ENCODE measurements at regions not wholly inside any gene's neighbourhood (a gene's known extent, or its start where the extent isn't known, plus 50 kb on each side); places are given as distances from the start of the nearest gene placed in this dataset.

DNA sequence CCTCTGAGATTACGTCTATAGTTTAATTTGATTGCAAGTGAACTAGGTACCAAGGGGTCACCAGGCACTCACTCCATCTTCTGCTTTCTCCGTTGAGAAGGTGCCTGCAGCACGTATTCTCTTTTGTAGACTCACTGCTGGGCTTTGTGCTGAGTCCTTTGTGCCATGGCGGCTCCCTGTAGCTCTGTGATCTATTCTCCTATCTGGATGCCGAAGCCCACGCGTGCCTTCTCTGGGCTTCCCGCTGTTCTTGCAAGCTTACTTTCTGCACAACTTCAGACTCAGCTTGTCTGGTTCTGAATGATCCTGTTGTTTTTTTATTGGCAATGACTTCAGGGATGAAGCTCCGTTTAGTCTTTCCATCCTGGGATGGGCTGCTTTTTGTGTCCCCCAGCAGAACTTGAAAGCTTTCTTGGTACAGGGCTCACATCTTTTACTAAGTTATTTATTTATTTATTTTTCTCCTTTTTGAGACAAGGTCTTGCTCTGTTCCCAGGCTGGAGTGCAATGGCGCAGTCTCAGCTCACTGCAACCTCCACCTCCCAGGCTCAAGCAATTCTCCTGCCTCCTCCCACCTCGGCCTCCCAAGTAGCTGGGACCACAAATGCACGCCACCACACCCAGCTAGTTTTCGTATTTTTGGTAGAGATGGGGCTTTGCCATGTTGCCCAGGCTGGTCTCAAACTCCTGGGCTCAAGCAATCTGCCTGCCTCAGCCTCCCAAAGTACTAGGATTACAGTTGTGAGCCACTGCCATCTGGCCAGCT is 100.9 kb upstream of the NKX1-1 start:
- DNase-seq = no peak

DNA sequence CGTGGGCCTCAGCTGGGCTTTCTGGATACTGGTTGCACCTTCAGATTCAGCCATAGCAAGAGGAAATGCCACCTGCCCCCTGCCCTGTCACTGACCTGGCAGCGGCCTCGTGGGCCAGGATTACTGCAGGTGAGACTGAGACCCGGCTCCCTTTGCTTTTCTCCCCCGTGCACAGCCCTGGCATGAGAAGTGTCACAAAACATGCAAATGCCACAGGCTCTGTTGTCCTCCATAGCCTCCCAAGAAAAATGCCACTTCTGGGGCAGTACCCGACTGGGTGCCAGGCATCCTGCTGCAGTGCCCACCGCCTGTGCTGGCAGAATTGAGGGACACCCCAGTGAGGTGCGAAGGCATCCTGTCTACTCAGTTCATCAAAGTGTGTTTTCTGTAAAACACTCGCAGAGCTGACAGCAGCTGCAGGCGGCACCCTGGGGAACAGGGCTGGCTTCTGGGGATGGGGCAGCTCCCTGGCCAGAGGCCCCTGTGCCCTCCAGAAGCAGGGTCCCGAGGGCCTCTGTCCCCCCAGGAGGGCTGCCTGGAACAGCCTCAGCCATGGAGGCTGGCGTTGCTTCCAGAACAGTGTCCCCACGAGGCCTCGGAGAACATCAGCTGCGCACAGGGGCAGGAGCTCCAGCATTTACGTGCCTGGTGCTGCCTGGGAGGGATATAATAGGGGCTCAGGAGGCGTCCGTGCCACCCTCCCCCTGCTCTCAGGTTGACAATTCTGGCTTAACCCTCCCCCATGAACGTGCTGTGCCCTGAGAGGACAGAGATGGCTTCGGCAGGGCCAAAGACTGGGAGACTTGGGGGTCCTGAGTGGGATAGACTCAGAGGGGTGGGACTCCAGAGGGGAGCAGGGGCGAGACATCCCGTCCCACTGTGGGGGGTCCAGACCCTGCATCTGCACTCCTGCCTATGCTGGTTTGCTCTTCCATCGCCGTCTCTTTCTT is 99.5 kb upstream of the NKX1-1 start:
- no peak for DNase-seq

DNA sequence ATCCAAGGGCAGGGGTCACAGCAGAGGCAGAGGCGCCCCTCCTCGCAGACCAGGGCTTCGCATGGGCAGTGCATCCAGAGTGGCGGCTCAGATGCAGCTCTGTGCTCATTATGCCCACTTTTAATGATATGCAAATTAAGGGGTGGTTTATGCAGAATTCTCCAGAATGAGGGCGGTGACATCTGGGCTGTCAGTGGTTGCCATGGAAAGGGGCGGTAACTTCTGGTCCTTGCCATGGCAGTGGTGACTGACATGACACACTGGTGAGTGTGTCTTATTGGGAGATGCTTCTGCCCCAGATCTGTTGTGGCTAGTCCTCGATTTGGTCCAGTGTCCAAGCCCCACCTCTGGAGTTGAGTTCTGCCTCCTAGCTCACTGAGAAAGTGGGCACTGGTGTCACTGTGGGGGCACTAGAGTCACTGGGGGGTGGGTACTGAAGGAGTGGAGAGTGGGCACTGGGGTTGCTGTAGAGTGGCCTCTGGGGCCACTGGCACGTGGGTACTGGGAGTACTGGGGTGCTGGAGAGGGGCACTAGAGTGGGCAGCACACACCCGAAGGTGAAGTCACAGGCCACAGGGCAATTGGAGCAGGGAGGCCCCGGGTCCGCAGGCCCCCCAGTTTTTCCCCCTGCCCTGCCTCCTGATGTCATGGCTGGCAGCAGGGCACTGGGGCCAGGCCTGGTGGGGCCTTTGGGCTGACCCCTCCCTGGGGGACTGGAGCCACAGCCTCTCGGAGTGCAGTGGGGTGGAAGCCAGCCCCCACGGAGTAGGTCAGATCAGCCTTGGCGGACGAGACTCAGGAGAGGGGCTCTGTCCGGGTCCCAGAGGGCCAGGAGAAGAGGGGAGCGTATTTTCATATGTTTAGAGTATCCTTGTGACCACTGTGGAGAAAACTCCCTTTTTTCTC is 98.6 kb upstream of the NKX1-1 start:
- DNase-seq = peak; percentile 18

DNA sequence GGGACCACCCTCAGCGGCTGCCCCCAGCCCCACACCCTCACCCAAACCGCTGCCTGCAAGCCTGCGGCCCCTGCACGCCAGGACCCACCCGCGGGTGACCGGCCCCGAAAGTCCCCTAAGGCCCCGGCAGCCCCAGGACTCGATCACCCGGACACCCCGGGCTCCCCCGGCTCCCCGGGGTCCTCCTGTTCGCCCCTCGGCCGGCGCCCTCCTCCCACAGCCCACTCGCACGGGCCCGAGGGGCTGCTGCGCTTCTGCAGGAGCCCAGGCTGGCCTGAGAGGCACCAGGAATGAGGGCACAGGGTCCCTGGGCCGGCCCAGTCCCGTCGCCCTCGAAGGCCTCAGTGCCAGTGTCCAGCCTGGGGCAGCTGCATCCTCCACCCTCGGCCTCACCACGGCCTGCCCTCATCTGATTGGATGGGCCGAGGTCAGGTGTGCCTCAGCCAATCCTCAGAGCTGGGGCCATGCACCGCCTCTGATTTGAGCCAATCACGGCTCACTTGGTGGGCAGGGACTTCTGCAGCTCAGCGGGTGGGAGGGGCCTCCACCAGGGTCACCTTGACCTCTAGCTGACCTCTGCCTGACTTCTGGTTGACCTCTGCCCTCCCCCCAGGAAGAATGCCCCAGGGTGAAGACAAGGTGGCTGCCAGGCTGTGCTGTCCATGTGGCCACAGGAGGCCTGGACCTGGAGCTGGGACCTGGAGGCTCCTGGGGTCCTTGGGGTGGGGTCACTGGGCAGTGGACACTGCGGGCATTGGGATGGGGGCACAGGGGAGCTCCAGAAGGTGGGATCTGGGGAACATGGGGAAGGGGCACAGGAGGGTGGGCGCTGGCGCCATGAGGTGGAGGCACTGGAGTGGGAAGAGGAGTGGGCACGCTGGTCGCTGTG is 97.6 kb upstream of the NKX1-1 start:
- no peak for DNase-seq

DNA sequence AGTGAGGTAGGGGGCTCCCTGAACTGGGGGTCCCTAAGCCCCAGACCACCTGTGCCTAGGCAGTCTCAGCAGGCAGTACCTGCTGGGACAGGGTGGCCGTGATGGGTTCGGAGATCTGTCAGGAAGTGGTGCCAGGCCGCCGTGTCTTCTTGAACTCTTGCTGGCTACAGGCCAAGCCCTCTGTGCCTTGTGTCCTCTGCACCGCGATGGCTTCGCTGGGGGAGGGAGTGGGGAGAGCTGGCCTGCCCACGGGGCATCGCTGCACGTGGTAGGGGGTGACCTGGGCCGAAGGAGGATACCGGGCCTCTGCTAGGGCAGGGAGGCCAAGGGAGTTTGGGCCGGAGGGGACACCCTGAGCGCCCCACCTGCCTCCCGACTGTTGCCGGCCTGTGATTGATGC is 96.7 kb upstream of the NKX1-1 start:
- DNase-seq = no peak

DNA sequence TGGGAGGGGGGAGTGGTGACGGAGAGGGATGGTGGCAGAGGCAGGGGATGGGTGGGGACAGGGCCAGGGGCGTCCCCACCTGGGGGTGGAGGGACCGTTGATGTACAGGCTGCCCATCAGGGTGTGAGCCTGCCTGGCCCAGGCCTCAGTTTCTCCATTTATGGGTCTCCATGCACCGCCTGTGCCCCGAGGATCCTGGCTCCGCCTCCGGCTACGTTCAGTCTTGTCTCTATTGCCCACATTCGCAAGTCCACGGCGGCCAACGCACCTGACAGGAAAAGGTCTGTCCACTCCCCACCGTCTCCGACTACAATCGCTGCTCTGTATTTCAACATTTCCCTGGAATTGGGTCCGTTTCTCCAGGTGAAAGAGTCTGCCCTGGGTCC is 96.3 kb upstream of the NKX1-1 start:
- no peak for DNase-seq

DNA sequence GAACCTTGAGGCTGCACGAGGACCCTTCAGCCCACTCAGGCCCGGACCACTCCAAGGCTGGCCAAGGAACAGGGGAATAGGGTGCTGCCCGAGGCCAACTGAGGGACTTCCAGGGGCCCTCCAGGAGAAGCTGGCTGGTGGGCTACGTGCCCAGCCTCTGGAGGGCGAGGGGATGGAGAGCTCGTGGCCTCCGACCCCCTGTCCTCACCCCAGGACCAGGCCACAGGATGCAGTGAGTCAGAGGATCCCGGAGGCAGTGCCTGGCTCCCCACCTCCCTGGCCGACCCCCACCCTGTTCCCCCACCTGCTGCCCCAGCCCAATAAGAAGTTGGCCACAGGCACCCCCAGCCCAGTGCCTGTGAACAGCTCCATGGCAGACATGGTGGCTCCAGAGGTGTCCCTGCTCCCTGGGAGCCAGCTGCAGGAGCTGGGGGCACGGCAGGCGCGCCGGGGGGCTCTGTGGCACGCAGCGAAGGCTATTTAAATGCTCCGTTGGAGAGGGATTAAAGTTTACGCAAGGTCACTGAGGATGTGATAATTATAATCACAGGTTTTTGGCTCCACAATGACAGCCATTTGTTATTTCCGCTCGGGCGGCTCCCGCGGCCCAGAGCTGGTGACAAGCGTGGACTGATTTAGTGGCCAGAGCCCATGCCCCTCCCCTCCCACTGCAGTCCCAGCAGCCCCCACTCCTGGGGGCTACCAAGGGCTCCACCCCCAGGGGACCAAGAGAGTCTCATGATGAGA is 95.7 kb upstream of the NKX1-1 start:
- DNase-seq = no peak

DNA sequence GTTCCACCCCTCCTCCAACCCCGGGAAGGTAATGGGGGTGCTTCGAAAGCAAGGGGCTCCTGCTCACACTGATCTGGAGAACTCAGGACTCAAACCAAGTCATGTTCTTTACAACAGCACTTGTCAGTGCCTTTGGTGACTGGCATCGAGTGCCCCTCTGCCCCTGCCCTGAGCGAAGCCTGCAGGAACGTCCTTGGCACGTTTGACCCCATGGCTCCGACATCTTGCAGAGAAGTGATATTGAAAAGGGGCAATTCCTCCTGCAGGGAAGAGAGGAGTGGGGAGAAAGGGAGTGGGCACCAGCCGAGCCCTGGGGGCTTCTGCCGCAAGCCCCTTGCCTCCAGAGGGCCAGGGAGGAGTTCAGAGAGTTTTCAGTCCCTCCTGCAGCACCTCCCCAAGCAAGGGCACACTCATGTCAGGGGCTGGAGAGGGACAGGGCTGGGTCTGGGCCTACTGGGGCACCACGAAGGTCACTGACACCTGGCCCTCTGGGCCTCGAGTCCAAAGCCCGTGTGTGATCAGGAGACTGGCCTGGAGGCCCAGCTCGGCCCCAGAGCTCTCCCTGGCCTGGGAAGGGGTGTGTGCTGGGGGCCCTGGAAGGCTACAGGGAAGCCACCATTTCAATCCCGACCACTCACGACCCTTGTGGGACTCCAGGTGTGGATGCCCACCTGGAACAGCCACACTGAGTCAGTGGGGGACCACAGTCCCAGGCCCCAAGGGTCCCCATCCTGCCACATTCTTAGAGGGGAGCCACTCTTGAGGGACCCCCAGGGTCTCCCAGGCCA is 94.9 kb upstream of the NKX1-1 start:
- DNase-seq = no peak

DNA sequence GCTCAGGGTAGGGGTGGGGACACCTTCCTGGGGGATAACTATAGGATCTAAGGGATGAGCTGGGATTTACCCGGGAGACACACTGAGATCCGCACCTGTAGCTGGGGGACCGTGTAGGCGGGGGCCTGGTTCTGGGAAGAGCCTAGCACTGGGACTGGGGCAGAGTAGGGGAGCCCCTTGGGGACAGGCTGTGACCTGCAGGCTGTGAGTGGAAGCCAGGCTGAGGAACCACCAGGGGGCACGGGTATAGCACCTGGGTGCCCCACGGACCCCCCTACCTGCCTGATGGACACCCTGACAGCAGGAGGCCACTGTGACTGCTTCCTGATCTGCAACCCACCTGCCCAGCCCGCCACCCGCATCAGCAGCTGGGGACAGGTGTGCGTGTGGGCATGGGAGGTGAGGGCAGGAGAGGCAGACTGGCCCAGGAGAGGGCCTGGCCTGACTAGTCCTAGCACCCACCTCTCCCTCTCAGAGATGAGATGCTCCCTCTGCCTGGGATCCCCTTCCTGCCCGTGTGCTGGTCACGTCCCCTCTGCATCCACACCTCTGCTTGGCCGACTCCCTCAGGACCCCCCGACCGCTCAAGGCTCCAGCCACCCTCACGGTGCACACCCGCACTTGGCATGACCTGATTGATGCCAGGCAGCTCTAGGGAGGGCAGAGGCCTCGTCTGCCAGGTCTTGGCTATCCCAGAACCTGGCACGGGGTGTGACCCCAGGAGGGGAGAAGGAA is 94.2 kb upstream of the NKX1-1 start:
- no peak for DNase-seq

DNA sequence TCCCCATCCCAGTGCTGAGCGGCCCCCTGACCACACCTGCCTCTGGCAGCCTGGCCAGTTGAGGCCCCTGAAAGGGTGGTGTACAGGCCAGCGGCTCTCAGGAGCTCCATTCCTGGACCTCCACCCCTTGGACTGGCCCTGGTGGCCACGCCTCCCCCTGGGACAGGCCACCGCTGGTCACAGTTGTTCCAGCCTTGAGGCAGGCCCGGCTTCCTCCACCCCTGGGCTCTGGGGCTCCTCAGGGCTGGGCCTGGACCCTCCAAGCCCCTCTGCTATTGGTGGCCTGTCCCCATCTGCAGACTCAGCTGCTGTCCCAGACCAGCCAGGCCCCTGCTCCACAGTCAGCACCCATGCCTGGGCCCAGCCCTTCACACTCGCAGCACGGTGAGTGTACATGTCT is 93.2 kb upstream of the NKX1-1 start:
- DNase-seq = no peak

DNA sequence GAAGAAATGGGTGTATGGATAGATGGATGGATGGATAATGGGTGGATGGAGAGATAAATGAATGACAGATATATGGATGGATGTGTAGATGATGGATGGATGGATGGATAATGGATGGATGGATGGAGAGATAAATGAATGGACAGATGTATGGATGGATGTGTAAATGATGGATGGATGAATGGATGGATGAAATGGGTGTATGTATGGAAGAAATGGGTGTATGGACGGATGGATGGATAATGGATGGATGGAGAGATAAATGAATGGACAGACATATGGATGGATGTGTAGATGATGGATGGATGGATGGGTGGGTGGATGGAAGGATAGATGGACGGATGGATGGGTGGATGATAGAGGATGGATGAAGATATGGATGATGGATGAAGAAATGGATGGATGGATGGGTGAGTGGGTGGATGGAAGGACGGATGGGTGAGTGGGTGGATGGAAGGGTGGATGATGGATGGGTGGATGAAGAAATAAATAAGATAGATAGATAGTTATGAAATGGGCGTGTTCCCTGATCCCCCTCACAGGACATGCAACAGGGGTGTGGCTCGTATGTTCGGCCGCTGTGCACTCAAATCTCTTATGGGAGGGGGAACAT is 91.1 kb upstream of the NKX1-1 start:
- no peak for DNase-seq

DNA sequence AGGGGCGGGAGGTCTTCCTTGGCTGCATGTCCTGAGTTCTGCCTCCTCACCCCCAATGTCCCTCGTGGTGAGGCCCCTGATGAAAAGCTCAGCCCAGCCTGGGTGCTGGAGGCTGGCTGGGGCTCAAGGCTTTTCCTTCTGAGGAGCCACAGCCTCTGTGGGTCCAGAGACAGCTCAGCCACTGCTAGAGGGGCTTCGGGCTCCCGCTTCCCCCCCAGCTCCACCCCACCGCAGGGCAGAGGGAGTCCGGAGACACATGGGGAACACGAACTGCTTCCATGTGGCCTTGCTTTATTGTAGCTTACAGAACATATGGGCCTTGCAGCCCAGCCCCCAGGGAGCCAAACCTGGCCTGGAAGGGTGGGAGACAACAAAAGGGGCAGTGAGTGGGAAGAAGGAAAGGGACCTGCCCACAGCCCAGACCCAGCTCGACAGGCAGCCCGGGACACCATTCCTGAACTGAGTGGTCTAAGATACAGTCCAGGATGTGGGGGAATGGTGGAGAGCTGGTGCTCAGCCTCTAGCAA is 89.9 kb upstream of the NKX1-1 start:
- no peak for DNase-seq

DNA sequence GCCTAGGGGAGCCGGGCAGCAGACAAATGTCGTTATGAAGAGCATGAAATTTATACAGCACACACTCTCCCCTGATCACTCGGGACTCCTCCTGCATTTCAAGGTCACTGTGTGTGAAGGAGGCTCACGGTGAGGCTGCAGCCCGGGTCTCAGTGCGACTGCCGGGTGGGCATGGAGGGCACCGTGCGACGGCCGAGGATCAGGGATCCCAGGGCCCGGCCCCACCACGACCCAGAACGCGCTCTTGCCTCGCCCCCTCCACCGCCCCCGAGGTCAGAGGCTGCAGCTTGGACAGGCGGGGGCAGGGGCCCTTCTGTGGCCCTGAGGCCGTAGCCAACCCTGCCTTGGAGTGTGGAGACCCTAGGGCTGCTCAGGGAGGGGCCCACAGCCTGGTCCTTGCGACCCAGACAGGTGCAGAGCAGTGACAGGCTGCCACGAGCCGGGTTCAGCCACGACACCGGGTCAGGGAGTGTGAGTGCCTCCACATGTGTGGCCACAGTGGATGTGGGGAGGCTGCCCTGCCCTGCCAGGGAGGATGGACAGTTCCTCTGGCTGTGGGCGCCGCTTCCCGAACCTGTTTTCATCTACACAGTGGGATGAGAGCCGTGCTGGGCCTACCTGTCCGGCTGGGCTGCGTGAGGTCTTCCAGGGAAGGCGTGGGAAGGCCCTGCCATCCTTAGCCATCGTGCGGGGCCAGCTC is 89.3 kb upstream of the NKX1-1 start:
- DNase-seq = no peak

DNA sequence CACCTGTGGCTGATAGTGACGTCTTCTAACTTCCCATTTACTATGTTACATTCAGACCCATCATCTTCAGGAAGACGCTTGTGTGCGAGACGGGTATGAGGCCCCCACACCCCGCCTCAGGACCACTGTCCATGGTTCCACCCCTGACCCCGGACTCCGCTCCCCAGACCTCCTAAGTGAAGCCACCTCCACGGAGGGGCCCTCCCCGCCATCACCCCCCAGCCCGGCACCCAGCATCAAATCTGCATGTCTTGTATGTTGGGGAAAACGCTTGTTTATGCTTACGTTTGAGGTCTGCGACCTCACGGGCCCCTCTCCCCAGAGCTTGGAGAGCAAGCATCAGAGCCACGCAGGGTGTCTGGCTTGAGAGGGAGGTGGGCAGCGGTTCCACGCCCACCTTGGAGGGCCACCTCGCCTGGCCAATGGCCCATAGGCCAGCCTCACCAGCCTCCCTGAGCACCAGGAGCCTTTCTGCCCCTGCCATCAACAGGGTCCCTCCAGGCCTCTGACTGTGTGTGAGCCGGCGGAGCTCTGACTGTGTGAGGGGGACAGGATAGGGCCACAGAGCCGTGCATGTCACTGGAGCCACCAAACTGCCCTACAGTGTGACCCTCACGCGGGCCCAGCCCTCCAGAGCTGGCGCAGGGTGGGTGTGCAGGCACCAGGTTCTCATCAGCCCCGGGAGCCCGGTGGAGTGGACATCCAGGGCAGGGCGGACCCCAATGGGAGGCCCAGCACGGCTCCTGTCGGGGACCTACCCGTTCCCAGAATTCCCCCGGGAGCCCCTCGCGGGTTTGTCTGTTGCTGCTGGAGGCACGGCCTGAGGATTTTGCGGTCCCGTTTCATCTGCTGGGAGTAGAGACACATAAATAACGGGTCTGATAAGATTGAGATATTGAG is 88.4 kb upstream of the NKX1-1 start:
- DNase-seq = no peak

DNA sequence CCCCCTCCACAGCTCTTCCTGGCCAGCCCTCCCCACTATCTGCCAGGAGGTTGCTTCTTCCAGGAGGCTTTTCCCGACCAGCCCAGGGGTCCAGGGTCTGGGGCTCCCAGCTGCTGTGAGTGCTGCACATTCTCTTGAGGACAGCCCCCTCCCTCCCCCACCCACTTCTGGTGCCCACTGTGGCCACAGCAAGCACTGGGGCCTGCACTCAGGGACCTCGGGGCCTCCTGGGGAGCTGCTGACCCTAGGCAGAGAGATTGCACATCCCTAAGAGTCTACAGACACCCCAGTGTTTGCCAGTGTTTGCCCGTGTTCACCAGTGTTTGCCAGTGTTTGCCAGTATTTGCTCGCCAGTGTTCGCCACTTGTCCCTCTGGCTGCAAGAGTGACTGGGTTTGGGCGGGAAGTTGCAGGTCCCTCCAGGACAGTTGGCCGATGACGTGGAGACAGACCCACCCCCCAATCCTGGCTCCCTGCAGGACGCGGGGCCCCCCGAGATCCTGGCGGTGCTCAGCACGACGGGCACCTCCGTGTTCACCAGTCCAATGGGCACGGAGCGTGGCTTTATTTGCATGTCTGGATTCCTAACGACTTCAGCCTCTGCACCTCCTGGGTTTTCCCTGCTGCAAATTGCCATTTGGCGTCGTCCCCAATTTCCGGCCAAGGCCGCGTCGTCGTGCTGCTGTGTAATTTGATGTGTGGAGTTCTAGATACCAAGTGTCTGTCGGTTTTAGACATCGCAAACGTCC is 87.5 kb upstream of the NKX1-1 start:
- DNase-seq = no peak
